ENCODE measurements at regions not wholly inside any gene's neighbourhood (a gene's known extent, or its start where the extent isn't known, plus 50 kb on each side); places are given as distances from the start of the nearest gene placed in this dataset.

GRCh38 chr13:22592515-22592914 is 588.3 kb upstream of the SGCG start:
- H3K4me1 ChIP-seq, result no peaks in the 10 kb centered on the region
- H3K4me3 ChIP-seq, result no peak overlapping the region
- no peak overlapping the region for H3K27ac ChIP-seq
- no peaks in the 10 kb centered on the region for H3K36me3 ChIP-seq
- H3K27me3 ChIP-seq, result no peaks in the 10 kb centered on the region
- DNase-seq (ENCODE audit: low spot score), result no peak
- H3K9me3 ChIP-seq, result no peaks in the 10 kb centered on the region
- no peak for TF ChIP-seq CTCF (IDR thresholded peaks at IDR 0.05)

- Histone ChIP-seq H3K27ac (no peak overlapping the region), H3K27me3 (no peaks in the 10 kb centered on the region), H3K4me1 (no peaks in the 10 kb centered on the region), H3K4me3 (no peak overlapping the region), H3K36me3 (no peaks in the 10 kb centered on the region), H3K9me3 (no peaks in the 10 kb centered on the region)
- TF ChIP-seq CTCF (IDR thresholded peaks at IDR 0.05), result no peak
- no peak for DNase-seq (ENCODE audit: low spot score)
Observed at GRCh38 chr13:22594041-22594440, 586.7 kb upstream of the SGCG start.

GRCh38 chr13:22596171-22596863 is 584.5 kb upstream of the SGCG start:
- DNase-seq (ENCODE audit: low spot score), result no peak
- Histone ChIP-seq H3K4me1 (no peaks in the 10 kb centered on the region), H3K36me3 (no peaks in the 10 kb centered on the region), H3K27ac (no peak overlapping the region), H3K4me3 (no peak overlapping the region), H3K27me3 (no peaks in the 10 kb centered on the region), H3K9me3 (no peaks in the 10 kb centered on the region)
- TF ChIP-seq CTCF (IDR thresholded peaks at IDR 0.05), result no peak

- H3K36me3 ChIP-seq, result no peaks in the 10 kb centered on the region
- TF ChIP-seq CTCF (IDR thresholded peaks at IDR 0.05), result no peak
- no peaks in the 10 kb centered on the region for H3K4me1 ChIP-seq
- H3K9me3 ChIP-seq, result peaks cover 0 to under 1% of the 10 kb centered on the region in 2 donors
- H3K27me3 ChIP-seq, result no peaks in the 10 kb centered on the region
- H3K4me3 ChIP-seq, result no peak overlapping the region
- no peak for DNase-seq (ENCODE audit: low spot score)
- H3K27ac ChIP-seq, result no peak overlapping the region
Observed at GRCh38 chr13:22599156-22599555, 581.6 kb upstream of the SGCG start.

GRCh38 chr13:22618002-22618401 is 562.8 kb upstream of the SGCG start:
- Histone ChIP-seq H3K4me3 (no peak overlapping the region), H3K36me3 (no peaks in the 10 kb centered on the region), H3K4me1 (no peaks in the 10 kb centered on the region), H3K27ac (no peak overlapping the region), H3K9me3 (peaks cover 0 to 9% of the 10 kb centered on the region in 2 donors), H3K27me3 (no peaks in the 10 kb centered on the region)
- DNase-seq (ENCODE audit: low spot score), result no peak
- no peak for TF ChIP-seq CTCF (IDR thresholded peaks at IDR 0.05)

- Histone ChIP-seq H3K9me3 (peaks cover 0 to 10% of the 10 kb centered on the region in 2 donors), H3K4me1 (no peaks in the 10 kb centered on the region), H3K27me3 (no peaks in the 10 kb centered on the region), H3K4me3 (no peak overlapping the region), H3K27ac (no peak overlapping the region), H3K36me3 (no peaks in the 10 kb centered on the region)
- no peak for DNase-seq (ENCODE audit: low spot score)
- TF ChIP-seq CTCF (IDR thresholded peaks at IDR 0.05), result no peak
Observed at GRCh38 chr13:22625691-22626090, 555.1 kb upstream of the SGCG start.

All from right atrium auricular region (tissue), 2 donors.